ENCODE measurements at regions not wholly inside any gene's neighbourhood (a gene's known extent, or its start where the extent isn't known, plus 50 kb on each side); places are given as distances from the start of the nearest gene placed in this dataset.

DNA sequence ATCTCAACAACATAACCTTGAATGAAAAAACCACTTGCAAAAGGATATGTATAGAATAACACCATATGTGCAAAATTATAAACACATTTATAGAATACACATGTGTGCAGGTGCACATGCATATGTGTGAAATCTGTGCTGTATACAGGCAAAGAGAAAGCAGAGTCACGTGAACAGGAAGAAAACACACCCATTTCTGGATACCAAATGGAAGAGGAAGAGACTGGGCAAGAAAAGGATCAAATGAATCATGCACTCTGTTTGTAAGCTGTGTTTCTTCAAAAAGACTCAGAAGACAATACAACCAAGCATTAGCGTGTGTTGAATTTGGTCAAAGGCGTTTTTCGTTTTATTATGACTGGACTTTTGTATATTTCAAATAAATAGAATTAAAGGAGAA is 111.3 kb upstream of the ERG start (continued):
- TF ChIP-seq, protein P1, sequence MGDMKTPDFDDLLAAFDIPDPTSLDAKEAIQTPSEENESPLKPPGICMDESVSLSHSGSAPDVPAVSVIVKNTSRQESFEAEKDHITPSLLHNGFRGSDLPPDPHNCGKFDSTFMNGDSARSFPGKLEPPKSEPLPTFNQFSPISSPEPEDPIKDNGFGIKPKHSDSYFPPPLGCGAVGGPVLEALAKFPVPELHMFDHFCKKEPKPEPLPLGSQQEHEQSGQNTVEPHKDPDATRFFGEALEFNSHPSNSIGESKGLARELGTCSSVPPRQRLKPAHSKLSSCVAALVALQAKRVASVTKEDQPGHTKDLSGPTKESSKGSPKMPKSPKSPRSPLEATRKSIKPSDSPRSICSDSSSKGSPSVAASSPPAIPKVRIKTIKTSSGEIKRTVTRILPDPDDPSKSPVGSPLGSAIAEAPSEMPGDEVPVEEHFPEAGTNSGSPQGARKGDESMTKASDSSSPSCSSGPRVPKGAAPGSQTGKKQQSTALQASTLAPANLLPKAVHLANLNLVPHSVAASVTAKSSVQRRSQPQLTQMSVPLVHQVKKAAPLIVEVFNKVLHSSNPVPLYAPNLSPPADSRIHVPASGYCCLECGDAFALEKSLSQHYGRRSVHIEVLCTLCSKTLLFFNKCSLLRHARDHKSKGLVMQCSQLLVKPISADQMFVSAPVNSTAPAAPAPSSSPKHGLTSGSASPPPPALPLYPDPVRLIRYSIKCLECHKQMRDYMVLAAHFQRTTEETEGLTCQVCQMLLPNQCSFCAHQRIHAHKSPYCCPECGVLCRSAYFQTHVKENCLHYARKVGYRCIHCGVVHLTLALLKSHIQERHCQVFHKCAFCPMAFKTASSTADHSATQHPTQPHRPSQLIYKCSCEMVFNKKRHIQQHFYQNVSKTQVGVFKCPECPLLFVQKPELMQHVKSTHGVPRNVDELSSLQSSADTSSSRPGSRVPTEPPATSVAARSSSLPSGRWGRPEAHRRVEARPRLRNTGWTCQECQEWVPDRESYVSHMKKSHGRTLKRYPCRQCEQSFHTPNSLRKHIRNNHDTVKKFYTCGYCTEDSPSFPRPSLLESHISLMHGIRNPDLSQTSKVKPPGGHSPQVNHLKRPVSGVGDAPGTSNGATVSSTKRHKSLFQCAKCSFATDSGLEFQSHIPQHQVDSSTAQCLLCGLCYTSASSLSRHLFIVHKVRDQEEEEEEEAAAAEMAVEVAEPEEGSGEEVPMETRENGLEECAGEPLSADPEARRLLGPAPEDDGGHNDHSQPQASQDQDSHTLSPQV (IDR thresholded peaks at IDR 0.05): no peak
- TF ChIP-seq ZSCAN29 (IDR thresholded peaks at IDR 0.05) (no peak), TCF7 (IDR thresholded peaks at IDR 0.05; ENCODE audit: borderline replicate concordance) (no peak)
- TF ChIP-seq, protein P2, sequence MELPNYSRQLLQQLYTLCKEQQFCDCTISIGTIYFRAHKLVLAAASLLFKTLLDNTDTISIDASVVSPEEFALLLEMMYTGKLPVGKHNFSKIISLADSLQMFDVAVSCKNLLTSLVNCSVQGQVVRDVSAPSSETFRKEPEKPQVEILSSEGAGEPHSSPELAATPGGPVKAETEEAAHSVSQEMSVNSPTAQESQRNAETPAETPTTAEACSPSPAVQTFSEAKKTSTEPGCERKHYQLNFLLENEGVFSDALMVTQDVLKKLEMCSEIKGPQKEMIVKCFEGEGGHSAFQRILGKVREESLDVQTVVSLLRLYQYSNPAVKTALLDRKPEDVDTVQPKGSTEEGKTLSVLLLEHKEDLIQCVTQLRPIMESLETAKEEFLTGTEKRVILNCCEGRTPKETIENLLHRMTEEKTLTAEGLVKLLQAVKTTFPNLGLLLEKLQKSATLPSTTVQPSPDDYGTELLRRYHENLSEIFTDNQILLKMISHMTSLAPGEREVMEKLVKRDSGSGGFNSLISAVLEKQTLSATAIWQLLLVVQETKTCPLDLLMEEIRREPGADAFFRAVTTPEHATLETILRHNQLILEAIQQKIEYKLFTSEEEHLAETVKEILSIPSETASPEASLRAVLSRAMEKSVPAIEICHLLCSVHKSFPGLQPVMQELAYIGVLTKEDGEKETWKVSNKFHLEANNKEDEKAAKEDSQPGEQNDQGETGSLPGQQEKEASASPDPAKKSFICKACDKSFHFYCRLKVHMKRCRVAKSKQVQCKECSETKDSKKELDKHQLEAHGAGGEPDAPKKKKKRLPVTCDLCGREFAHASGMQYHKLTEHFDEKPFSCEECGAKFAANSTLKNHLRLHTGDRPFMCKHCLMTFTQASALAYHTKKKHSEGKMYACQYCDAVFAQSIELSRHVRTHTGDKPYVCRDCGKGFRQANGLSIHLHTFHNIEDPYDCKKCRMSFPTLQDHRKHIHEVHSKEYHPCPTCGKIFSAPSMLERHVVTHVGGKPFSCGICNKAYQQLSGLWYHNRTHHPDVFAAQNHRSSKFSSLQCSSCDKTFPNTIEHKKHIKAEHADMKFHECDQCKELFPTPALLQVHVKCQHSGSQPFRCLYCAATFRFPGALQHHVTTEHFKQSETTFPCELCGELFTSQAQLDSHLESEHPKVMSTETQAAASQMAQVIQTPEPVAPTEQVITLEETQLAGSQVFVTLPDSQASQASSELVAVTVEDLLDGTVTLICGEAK (IDR thresholded peaks at IDR 0.05; ENCODE audit: borderline replicate concordance): no peak
